Suppressor macrophage treated with lipopolysaccharide for 1 hour (primary cell): ENCODE measurements at regions not wholly inside any gene's neighbourhood (a gene's known extent, or its start where the extent isn't known, plus 50 kb on each side); places are given as distances from the start of the nearest gene placed in this dataset.
A peak's percentile ranks its signal among the peaks of the same experiment; 100 is the strongest.

Experiments used
- DNase-seq, 3 donors: peaks; one replicate each; pipeline ENCODE4 v3.0.0-alpha.2; 2020 to 2022

- no peak for DNase-seq
Measured at GRCh38 chr20:62583424-62583920, 58.8 kb upstream of the SLCO4A1 start.

GRCh38 chr20:62584671-62585460, 57.4 kb upstream of the SLCO4A1 start:
- peak; percentile 35 to 55 (median 54) for DNase-seq

GRCh38 chr20:62585461-62585970, 56.8 kb upstream of the SLCO4A1 start:
- no peak for DNase-seq

GRCh38 chr20:62586799-62587198, 55.5 kb upstream of the SLCO4A1 start:
- DNase-seq, result no peak

- DNase-seq, result peak; percentile 82 to 85 (median 82)
Measured at GRCh38 chr20:62587757-62588402, 54.4 kb upstream of the SLCO4A1 start.

- peak in 2 of 3 donors; percentile 45 to 53 for DNase-seq
Measured at GRCh38 chr20:62588458-62589149, 53.7 kb upstream of the SLCO4A1 start.

GRCh38 chr20:62589150-62589498, 53.2 kb upstream of the SLCO4A1 start:
- DNase-seq, result no peak

GRCh38 chr20:62589720-62590119, 52.6 kb upstream of the SLCO4A1 start:
- no peak for DNase-seq

GRCh38 chr20:62590309-62591121, 51.8 kb upstream of the SLCO4A1 start:
- DNase-seq, result peak; percentile 45 to 63 (median 51)

GRCh38 chr20:62591122-62591468, 51.2 kb upstream of the SLCO4A1 start:
- DNase-seq, result no peak

GRCh38 chr20:62591591-62591990, 50.7 kb upstream of the SLCO4A1 start:
- no peak for DNase-seq
